ENCODE measurements at regions not wholly inside any gene's neighbourhood (a gene's known extent, or its start where the extent isn't known, plus 50 kb on each side); places are given as distances from the start of the nearest gene placed in this dataset.

- TF ChIP-seq POLR2A (IDR thresholded peaks at IDR 0.05), result no peak
- TF ChIP-seq CTCF (IDR thresholded peaks at IDR 0.05), result no peak
Measured at GRCh38 chr12:74229671-74230070, 308.0 kb upstream of the ATXN7L3B start.

Measured in suprapubic skin (tissue), 3 donors.